SKM-1 (cell line): ENCODE measurements at regions not wholly inside any gene's neighbourhood (a gene's known extent, or its start where the extent isn't known, plus 50 kb on each side); places are given as distances from the start of the nearest gene placed in this dataset.

Source experiments
- DNase-seq: peaks from one replicate; lab custom pipeline; 2025; ENCODE audit not compliant: unreplicated experiment; lab: John Stamatoyannopoulos, UW

- no peak for DNase-seq
Measured at GRCh38 chr4:30837131-30837539, 117.0 kb downstream of the PCDH7 start.

- no peak for DNase-seq
Measured at GRCh38 chr4:30837861-30838260, 117.7 kb downstream of the PCDH7 start.

GRCh38 chr4:30838331-30838730 is 118.2 kb downstream of the PCDH7 start:
- no peak for DNase-seq

GRCh38 chr4:30839583-30840520 is 119.7 kb downstream of the PCDH7 start:
- DNase-seq = peak; percentile 38

- peak; percentile 12 for DNase-seq
Measured at GRCh38 chr4:30840571-30840970, 120.4 kb downstream of the PCDH7 start.

GRCh38 chr4:30842142-30842541 is 122.0 kb downstream of the PCDH7 start:
- no peak for DNase-seq

- DNase-seq = no peak
Measured at GRCh38 chr4:30842689-30843088, 122.5 kb downstream of the PCDH7 start.

- DNase-seq = no peak
Measured at GRCh38 chr4:30844861-30845582, 124.9 kb downstream of the PCDH7 start.

- DNase-seq = no peak
Measured at GRCh38 chr4:30847167-30847566, 127.0 kb downstream of the PCDH7 start.

GRCh38 chr4:30847958-30848357 is 127.8 kb downstream of the PCDH7 start:
- no peak for DNase-seq

GRCh38 chr4:30854531-30854930 is 134.4 kb downstream of the PCDH7 start:
- DNase-seq = no peak

GRCh38 chr4:30855232-30855631 is 135.1 kb downstream of the PCDH7 start:
- no peak for DNase-seq

- no peak for DNase-seq
Measured at GRCh38 chr4:30856795-30857564, 136.8 kb downstream of the PCDH7 start.

GRCh38 chr4:30860978-30861377 is 140.8 kb downstream of the PCDH7 start:
- DNase-seq = no peak

GRCh38 chr4:30862196-30862595 is 142.0 kb downstream of the PCDH7 start:
- DNase-seq = no peak

GRCh38 chr4:30863021-30863420 is 142.9 kb downstream of the PCDH7 start:
- DNase-seq = no peak

- no peak for DNase-seq
Measured at GRCh38 chr4:30865691-30866090, 145.5 kb downstream of the PCDH7 start.

GRCh38 chr4:30866346-30866745 is 146.2 kb downstream of the PCDH7 start:
- DNase-seq = no peak

- DNase-seq = no peak
Measured at GRCh38 chr4:30866907-30867306, 146.7 kb downstream of the PCDH7 start.

GRCh38 chr4:30867427-30867826 is 147.3 kb downstream of the PCDH7 start:
- DNase-seq = no peak

- no peak for DNase-seq
Measured at GRCh38 chr4:30868111-30868895, 148.1 kb downstream of the PCDH7 start.
